GM18507 (cell line): ENCODE measurements at regions not wholly inside any gene's neighbourhood (a gene's known extent, or its start where the extent isn't known, plus 50 kb on each side); places are given as distances from the start of the nearest gene placed in this dataset.
"Not testable (repeated sequence)": the region's sequence is repeated elsewhere in the genome, so short reads cannot be mapped to it uniquely, and the experiment has no call there.

ENCODE experiments used
- DNase-seq: peaks from one replicate; pipeline ENCODE4 v3.0.0; 2011; ENCODE audit warnings: low read depth; ENCODE audit not compliant: insufficient read length; ENCODE audit errors: extremely low spot score
- FAIRE-seq: peaks from 2 replicates; lab custom pipeline; 2011; peaks lifted over from hg19 to GRCh38; lab: Jason Lieb, UNC

DNA sequence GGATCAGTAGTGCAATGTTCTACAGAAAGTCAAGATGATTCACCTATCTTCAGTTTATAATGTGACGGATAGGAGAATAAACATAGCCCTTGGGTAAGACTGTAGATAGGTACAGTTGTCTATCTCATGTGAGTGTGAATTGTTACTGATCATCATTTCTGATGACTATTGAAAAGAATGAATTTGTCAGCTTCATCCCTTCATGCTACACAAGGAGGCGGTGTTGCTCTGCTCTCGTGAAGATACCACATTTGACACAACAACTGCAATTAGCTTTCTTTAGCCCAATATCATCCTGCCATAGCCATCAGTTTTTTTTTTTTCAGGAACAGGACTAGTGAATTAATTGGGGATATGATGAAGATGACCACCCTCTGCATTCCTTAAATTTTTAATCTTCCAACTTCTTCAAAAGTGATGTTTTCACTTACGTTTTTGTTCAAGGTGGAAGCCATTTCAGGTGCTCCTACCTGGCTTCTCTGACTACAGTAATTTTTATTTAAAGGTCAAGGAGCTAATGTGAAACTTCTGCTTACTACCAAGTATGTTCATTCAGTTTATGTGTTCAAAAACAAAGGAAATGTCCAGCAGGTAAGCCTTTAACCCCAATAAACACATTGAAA is 152.9 kb upstream of the MOCS2 start:
- DNase-seq, result no peak
- no peak for FAIRE-seq

DNA sequence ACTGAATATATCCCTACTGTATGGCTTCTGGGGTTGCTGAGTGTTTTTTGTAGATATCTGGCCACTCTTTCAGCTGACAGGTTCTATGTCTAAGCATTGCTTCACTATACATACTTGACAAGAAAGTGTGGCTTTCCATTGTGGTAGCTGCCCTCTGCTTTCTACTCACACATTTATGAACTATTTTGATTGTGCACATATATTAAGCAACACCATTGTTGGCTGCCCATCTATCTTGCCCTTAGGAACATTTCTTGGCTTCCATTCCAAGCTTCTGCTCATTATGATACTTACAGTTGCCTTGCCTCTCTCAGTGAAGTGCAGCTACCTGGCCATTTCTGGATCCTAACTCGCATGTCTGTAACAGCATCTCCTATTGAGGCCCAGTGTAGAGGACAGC is 153.6 kb upstream of the MOCS2 start:
- DNase-seq (no peak), FAIRE-seq (no peak)

DNA sequence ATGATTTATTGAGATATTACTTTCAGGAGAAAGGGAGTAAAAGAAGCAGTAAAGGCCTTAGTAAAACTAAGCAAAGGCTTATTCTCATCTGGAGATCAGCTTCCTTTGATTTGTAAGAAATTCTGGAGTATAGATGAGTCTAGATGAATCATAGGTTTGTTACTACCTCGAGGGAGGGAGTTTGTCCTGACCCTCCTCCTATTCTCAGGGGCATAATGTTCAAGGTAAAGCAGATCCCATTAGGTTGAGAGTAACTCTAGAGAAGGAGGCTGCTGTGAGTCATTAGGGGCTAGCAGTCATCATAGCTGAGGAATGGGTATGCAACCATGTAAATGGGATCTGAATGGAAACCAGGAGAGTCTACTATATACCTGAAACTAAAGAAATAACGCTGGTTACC is 155.5 kb upstream of the MOCS2 start:
- FAIRE-seq (no peak), DNase-seq (no peak)

DNA sequence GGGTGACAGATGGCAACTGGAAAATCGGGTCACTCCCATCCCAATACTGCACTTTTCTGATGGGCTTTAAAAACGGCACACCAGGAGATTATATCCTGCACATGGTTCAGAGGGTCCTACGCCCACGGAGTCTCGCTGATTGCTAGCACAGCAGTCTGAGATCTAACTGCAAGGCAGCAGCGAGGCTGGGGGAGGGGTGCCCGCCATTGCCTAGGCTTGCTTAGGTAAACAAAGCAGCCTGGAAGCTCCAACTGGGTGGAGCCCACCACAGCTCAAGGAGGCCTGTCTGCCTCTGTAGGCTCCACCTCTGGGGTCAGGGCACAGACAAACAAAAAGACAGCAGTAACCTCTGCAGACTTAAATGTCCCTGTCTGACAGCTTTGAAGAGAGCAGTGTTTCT is 158.7 kb upstream of the MOCS2 start:
- not testable (repeated sequence) for FAIRE-seq, DNase-seq

DNA sequence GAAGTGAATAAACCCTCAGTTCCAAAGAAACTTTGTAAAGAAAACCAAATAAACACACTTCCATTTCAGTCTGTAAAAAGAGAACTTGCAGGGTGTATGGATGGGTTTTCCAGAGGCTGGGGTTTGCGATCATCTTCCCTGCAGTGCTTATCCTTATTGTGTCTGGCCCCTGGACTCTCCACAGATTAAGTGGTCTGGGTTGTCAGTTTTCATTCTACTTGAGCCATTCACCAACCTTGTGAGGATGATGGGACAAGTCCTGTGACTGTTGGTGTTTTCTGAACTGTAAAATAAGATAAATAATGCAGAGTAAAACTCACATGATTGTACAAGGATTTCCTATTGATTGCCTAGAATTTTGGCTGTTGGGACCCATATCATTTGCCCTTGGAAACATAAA is 166.1 kb upstream of the MOCS2 start:
- DNase-seq, result no peak
- no peak for FAIRE-seq

DNA sequence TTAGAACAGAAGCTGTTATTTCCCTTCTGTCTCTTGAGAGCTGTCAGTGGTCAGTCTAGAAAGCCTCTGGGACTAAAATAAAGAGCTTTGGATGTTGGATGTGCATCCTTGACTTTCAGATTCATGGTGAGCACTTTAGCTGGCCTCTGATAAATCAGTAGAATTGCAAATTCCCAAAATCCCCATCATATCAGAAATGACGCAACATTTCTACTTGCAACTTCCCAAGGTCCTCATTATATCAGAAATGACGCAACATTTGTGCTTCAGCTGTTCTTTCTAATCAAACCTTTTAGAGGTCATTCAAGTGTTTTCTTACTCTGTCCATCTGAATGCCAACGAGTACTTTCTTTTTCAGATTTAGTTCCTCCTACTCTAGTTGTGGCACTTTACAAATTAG is 167.3 kb upstream of the MOCS2 start:
- DNase-seq (no peak), FAIRE-seq (no peak)

DNA sequence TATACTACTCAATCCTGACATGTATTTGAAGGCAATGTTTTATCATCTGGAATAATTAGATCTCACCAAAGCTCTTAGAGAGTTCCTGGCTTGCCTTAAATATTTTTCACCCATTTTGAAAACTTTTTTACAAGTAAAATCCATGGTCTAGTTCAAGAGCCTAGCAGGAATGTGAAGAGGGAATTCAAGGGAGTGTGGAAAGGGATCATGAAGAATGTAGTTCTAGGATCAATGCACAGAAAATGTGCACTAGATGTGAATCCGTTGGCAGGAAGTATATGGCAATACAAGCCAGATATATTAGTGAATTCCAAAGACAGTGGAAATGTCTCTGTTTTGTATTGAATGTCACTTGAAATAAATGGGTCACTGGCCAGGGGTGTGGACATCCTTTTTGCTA is 167.9 kb upstream of the MOCS2 start:
- DNase-seq, result no peak
- FAIRE-seq, result no peak

DNA sequence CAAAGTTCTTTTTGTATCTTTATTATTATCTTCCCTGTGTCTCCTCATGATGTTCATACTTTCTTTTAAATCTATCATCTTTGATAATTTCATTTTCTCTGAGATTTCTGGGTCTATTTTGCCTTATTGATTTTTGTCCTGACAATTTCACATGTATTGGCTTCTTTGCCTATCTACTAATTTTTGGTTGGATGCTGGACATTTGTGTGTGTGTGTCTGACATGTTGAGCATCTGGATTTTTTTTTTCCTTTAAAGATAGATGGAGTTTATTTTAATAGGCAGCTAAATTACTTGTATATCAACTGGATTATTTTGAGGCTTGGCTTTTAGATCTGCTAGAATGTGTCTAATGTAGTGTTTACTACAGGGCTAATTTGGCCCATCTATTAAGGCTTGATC is 178.0 kb upstream of the MOCS2 start:
- FAIRE-seq (no peak), DNase-seq (no peak)

DNA sequence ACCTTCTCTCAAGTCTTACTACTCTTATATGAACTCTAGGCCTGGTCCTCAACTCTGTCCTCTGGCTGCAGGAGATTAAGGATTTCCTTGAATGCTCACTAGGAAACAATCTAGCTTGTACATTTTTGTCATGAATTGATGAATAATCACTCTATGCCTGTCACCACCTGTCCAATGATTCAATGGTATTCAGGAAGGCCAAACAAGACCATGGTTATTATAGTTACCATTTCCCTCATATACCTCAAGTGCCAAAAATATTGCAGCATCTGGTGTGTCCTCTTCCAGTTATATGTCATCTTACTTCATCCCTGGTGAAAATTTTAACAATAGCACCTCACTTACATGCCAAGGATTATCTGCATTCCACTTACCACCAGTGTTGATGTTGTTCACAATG is 179.0 kb upstream of the MOCS2 start:
- FAIRE-seq, result no peak

DNA sequence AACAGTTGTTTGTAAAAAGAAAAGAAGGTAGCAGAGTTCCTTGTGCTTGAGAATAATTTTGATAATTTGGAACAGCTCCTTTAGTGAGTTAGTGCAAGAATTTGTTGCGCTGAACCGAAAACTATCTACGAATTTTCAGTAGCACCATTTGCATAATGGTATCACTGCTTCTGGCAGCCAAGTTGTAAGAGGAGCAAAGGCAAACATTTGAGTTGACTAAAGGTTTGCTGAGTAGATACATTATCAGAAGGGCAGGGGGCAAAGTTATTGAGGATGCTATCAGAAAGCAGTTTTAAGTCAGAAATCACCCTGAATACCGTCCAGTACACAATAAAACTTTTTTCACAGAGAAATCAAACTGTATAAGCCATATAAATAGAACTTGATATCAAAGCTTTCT is 181.5 kb upstream of the MOCS2 start:
- FAIRE-seq (no peak), DNase-seq (no peak)

More for the DNA sequence above, 179.0 kb upstream of the MOCS2 start:
- no peak for DNase-seq

DNA sequence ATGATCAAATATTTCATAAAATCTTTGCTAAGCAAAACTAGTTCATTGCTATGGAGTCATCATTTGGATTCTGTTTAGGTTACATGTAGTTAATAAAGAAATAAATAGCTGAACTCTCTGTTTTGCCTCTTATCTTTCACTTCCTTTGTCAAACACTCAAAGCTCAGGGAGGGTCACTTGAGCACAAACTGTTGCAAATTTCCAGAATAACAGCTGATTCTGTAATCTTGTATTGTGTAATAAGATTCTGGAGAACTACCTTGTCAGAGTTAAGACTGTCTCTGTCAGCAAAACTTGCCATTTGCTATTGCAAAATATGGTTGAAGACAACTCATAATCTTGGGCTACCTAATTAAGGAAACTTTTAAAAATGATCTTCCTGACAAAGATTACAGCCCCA is 182.0 kb upstream of the MOCS2 start:
- DNase-seq (no peak), FAIRE-seq (no peak)

DNA sequence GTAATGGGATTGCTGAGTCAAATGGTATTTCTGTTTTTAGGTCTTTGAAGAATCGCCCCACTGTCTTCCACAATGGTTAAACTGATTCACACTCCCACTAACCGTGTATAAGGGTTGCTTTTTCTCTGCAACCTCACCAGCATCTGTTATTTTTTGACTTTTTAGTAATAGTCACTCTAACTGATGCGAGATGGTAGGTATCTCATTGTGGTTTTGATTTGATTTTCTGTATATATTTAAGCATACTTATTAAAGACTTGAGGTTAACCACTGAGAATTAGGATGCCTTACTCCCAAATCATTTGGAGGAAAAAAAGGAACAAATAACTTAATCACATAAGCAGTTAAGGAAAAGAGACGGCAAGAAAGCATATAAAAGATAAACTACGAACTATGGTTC is 181.6 kb upstream of the FST start:
- FAIRE-seq (no peak), DNase-seq (no peak)

DNA sequence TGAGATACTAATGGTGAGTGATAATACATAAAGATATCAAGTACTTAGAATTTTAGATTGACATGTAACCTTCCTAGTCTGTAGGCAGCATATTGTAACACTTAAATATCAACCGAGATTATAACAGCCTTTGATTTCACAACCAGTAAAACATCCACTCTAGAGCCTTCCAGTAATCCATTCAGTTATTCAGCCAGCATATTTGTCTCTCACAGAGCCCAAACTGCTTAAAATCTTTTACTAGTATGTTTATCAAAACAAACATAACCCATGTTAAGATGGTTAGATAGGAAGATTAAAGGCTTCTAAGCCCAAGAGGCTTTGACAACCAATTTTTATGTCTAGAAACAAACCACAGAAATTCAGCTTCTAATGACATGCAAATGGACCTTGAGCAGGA is 177.9 kb upstream of the FST start:
- FAIRE-seq (no peak), DNase-seq (no peak)

DNA sequence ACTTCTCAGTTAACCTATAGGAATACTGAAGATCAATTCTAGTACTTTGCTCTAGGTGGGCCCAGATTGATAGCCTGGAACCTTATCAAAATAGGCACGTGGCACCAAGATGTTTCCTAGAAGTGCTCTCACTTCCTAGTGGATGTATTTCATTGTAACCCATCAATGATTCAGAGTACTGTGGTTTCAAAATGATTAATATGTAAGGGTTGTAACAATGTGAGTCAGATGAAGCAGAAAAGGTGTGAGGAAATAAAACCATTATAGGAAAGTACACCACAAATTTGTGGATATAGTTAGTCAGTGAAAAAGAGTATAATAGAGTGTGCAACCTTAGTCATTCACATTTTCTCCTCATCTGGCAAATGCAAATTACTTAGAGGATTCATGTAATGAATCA is 177.3 kb upstream of the FST start:
- FAIRE-seq (no peak), DNase-seq (no peak)

DNA sequence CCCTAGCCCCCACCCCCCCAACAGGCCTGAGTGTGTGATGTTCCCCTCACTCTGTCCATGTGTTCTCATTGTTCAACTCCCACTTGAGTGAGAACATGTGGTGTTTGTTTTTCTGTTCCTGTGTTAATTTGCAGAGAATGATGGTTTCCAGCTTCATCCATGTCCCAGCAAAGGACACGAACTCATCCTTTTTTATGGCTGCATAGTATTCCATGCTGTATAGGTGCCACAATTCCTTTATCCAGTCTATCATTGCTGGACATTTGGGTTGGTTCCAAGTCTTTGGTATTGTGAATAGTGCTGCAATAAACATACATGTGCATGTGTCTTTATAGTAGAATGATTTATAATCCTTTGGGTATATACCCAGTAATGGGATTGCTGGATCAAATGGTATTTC is 175.1 kb upstream of the FST start:
- not testable (repeated sequence) for FAIRE-seq

DNA sequence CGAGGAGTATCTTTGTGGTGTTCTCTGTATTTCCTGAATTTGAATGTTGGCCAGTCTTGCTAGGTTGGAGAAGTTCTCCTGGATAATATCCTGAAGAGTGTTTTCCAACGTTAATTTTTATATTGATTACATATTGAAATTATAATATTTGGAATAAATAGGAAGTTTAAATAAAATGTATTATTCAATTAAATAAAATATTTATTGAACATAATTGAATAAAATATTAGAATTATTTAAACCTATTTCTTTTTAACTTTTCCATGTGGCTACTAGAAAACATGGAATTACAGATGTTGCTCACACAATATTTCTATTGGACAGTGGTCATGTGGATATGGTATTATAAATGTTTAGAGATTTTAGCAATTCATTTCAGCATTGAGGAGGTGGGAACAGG is 170.8 kb upstream of the FST start:
- no peak for FAIRE-seq

More for the DNA sequence above, 175.1 kb upstream of the FST start:
- not testable (repeated sequence) for DNase-seq

DNA sequence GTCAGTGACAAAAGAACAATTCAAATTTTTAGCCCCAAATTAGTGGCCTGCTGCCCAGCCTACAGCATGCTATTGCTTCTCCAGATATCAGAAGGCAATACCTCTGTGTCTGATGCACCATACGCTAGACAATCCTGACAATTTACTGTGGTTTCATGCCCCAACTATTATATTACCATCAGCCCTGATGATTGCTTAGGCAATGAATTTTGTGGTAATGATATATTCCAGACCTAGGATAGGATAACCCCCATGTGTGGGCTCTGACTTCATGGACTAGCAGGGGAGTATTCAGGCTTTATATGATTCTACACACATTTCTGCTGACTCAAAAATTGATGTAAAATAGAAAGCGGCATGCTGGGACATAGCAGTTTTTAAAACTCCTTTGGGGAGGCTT is 168.7 kb upstream of the FST start:
- DNase-seq (no peak), FAIRE-seq (no peak)

More for the DNA sequence above, 170.8 kb upstream of the FST start:
- no peak for DNase-seq

DNA sequence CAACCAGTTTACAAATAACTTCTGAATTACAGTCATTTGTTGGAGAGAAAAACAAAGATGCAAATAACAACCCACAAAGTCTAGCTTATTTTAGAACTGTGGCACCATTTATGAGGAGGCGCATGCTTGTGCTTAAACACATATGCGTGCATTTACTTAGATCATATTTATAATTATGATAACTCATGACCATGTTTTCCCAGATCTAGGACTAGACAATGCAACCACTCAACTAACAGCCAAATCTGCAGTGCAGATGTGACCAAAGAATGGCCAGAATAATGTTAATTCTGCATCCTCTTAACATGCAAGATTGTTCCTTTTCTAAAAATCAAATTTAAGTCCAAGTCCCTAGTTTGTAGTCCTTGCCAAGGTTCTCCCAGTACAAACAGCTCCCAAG is 167.3 kb upstream of the FST start:
- FAIRE-seq (no peak), DNase-seq (no peak)

DNA sequence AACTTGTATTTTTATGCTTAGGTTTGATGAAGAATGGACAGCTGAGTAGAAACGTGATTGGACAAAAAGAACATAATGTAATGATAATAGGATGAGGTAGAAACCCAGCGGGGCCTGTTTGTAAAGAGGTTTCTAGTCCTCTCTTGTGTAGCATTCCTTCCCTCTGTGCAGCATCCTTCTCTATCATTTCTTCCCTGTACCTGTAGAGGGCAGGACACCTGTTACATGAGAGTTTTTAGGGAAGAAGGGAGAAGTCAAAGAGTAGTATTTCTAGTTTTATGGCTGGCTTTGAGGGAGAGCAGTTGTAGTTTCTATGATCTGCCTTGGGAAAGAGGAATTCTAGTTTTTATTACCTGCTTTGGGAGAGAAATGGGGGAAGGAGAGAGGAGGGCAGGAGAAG is 162.1 kb upstream of the FST start:
- FAIRE-seq (no peak), DNase-seq (no peak)

DNA sequence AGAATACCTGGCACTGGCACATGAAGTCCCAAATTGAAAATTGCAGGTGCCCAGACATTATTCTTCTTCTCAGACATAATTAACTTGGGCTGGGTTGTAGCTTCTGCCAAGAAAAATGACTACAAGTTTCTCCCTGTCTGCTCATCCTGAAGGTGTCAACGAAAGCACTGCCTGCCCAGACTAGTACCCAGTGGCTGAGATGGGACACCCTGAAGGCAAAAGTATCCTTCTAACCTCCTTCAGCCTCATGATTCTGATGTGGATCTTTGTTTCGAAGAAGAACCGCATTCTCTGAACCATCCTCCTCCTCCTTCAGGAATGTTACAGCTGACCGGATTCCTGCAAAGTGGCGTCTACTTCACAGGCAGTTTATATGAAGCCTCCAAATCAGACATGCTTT is 161.1 kb upstream of the FST start:
- FAIRE-seq, result no peak
- no peak for DNase-seq

DNA sequence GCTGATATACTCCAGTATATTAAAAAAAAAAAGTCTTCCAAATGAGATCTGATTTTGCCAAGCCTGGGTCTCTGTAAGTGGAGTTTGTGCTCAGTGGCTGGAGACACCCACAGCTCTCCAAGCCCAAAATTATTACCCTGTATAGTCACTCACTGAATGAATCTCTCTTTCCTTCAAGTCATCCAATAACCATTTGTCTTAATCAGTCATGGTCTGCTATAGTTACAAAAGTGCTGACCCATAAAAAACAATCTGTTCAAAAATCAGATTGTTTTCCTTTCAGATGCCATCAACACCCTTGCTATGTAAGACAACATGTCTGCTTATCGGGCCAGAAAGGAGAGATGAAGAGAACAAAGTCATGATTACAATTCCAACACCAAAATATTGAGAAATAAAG is 159.4 kb upstream of the FST start:
- FAIRE-seq (no peak), DNase-seq (no peak)

DNA sequence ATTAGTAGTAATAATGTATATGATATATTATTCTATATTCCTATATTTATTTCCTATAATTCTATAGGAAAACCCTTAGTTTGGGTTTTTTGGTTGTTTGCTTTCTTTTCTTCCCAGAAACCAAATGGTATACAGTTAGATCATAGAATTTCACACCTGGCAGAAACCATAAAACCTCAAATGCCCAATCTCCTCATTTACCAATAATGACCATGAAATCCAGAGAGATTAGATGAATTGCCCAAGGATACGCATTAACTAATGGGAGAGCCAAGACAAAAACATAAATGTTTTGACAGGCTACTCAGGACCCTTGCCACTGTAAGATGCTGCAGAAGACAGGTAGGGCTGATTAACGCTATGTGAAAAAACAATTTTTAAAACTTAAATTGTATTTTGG is 158.7 kb upstream of the FST start:
- no peak for FAIRE-seq
- no peak for DNase-seq
